ENCODE measurements at regions not wholly inside any gene's neighbourhood (a gene's known extent, or its start where the extent isn't known, plus 50 kb on each side); places are given as distances from the start of the nearest gene placed in this dataset.

DNA sequence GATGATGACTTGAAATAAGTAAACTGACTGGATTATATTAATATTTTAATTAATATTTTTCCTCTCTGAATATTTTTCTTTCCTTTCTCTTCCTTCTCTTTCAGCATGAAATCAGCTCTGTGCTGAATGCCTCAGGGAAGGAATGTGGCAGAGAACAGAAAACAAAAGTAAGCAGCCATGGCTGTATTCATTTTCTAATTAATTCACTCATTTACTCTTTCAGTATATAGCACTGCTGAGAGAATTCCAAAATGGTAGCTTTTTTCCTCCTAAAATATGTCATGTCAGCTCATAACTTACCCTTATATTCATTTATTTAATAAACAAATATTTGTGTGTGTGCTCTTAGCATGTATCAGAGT lies 522.5 kb downstream of the PTPRC start:
- TF ChIP-seq, protein P1, sequence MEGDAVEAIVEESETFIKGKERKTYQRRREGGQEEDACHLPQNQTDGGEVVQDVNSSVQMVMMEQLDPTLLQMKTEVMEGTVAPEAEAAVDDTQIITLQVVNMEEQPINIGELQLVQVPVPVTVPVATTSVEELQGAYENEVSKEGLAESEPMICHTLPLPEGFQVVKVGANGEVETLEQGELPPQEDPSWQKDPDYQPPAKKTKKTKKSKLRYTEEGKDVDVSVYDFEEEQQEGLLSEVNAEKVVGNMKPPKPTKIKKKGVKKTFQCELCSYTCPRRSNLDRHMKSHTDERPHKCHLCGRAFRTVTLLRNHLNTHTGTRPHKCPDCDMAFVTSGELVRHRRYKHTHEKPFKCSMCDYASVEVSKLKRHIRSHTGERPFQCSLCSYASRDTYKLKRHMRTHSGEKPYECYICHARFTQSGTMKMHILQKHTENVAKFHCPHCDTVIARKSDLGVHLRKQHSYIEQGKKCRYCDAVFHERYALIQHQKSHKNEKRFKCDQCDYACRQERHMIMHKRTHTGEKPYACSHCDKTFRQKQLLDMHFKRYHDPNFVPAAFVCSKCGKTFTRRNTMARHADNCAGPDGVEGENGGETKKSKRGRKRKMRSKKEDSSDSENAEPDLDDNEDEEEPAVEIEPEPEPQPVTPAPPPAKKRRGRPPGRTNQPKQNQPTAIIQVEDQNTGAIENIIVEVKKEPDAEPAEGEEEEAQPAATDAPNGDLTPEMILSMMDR (IDR thresholded peaks at IDR 0.05), result no peak
- intact Hi-C loops (cut with DNase I), result no loop called here
- H3K9ac ChIP-seq (ENCODE audit: low read depth in 2 of 2, low read length in 2 of 2), result no peak overlapping the region
- H3K9me3 ChIP-seq, result no peaks in the 10 kb centered on the region
- DNase-seq, result no peak
- no peaks in the 10 kb centered on the region for H3K36me3 ChIP-seq
- H3K4me1 ChIP-seq, result no peaks in the 10 kb centered on the region
- H3K4me3 ChIP-seq, result no peak overlapping the region
- H3K27ac ChIP-seq, result no peak overlapping the region
- H3K27me3 ChIP-seq, result no peaks in the 10 kb centered on the region

DNA sequence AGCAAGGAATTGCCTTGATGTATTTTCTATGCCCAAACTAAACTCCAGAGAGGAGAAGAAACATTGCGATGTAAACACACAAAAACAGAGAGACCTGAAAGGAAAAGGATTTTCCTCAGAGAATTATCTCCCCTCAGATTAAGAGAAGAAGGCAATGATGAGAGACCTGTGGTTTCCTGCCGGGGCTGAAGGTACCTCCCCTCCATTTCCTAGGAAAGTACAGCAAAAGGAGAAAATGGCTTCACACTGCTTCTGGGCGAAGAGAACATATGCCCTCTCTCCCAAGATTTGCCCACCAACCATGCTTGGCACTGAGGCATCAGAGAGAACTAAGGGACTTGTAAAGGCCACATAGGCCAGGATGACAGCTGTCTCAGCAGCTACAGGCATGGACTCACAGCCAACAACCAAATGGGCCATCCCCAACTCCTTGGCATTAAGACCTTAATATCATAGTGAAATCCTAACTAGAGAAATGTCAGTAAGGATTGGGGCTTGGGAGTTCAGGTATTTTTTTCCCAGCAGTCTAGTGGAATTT lies 523.0 kb downstream of the PTPRC start:
- Histone ChIP-seq H3K36me3 (no peaks in the 10 kb centered on the region), H3K4me3 (no peak overlapping the region), H3K27me3 (no peaks in the 10 kb centered on the region), H3K4me1 (no peaks in the 10 kb centered on the region), H3K9me3 (no peaks in the 10 kb centered on the region), H3K27ac (no peak overlapping the region), H3K9ac (ENCODE audit: low read depth in 2 of 2, low read length in 2 of 2) (no peak overlapping the region)
- TF ChIP-seq, protein P1 (IDR thresholded peaks at IDR 0.05), result no peak
- DNase-seq, result no peak
- intact Hi-C loops (cut with DNase I), result no loop called here

DNA sequence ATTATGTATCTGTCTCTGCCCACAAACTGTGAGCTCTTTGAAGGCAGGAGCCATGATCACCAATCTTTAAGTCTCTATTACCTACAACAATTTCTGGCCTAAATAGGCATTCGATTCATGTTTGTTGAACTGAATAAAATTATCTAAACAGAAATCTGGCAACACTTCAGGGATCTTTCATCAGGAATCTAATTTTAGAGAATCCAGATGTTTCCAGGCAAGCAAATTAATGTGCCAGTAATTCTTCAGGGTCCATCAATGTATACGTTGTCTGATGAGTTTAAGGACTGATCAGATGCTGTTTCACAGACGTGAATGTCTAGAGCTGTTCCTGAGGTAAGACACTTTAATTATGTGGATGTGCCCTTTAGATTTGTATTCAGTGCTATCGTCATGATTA lies 524.4 kb downstream of the PTPRC start:
- Histone ChIP-seq H3K27me3 (no peaks in the 10 kb centered on the region), H3K9ac (ENCODE audit: low read depth in 2 of 2, low read length in 2 of 2) (no peak overlapping the region), H3K4me1 (no peaks in the 10 kb centered on the region), H3K27ac (no peak overlapping the region), H3K36me3 (no peaks in the 10 kb centered on the region), H3K9me3 (no peaks in the 10 kb centered on the region), H3K4me3 (no peak overlapping the region)
- DNase-seq, result no peak
- intact Hi-C loops (cut with DNase I), result no loop called here
- TF ChIP-seq, protein P1 (IDR thresholded peaks at IDR 0.05), result no peak

DNA sequence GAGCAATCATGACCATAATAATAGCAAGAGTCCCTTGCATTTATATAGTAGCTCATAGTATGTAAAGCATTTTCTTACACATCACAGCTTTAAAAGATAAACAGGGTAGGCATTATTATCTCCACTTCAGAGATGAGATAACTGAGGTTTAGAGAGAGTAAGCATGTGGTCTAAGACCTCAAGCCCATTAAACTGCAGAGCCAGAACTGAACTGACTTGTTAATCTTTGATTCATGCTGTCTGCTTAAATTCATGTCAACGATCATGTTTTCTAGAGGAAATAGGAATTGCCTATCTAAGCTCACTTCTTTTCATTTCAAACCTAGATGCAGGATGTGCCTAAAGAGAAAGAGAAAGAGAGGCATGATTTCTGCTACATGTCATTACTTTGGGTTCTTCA lies 524.8 kb downstream of the PTPRC start:
- no peaks in the 10 kb centered on the region for H3K9me3 ChIP-seq
- H3K36me3 ChIP-seq, result no peaks in the 10 kb centered on the region
- no peaks in the 10 kb centered on the region for H3K27me3 ChIP-seq
- no peak overlapping the region for H3K27ac ChIP-seq
- no peaks in the 10 kb centered on the region for H3K4me1 ChIP-seq
- no peak overlapping the region for H3K9ac ChIP-seq (ENCODE audit: low read depth in 2 of 2, low read length in 2 of 2)
- no peak for DNase-seq
- TF ChIP-seq, protein P1 (IDR thresholded peaks at IDR 0.05), result no peak
- intact Hi-C loops (cut with DNase I), result no loop called here
- H3K4me3 ChIP-seq, result no peak overlapping the region

DNA sequence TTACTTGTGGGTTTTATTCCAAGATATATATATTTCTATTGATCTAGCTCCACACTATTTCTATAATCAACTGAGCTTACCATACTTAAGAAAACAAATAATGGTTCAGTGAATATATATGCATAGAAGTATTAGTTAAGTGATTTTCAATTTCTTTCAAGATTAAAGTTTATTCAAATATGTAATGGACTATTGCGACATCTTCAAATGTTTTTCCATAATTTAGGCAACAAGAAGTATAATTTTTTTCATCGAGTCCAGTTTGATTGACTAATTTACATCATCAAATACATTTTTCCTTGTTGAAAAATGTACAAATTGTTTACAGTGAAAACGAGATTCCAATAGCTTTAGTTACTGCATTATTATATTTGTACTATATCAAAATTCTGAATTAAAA lies 528.6 kb downstream of the PTPRC start:
- intact Hi-C loops (cut with DNase I), result no loop called here
- H3K4me1 ChIP-seq, result no peaks in the 10 kb centered on the region
- no peaks in the 10 kb centered on the region for H3K36me3 ChIP-seq
- TF ChIP-seq, protein P1 (IDR thresholded peaks at IDR 0.05), result no peak
- no peak overlapping the region for H3K27ac ChIP-seq
- DNase-seq, result no peak
- H3K9ac ChIP-seq (ENCODE audit: low read depth in 2 of 2, low read length in 2 of 2), result no peak overlapping the region
- H3K4me3 ChIP-seq, result no peak overlapping the region
- no peaks in the 10 kb centered on the region for H3K27me3 ChIP-seq
- H3K9me3 ChIP-seq, result no peaks in the 10 kb centered on the region

Data from colonic mucosa (tissue), 4 donors.